T47D (cell line): ENCODE measurements at regions not wholly inside any gene's neighbourhood (a gene's known extent, or its start where the extent isn't known, plus 50 kb on each side); places are given as distances from the start of the nearest gene placed in this dataset.

Experiments
- DNase-seq, 2 experiments: peaks; one replicate each; pipeline versions ENCODE4 v3.0.0 to v3.0.0-alpha.2; 2011 to 2012; ENCODE audit warnings: low read depth in 1 of 2, low spot score in 1 of 2
- JUND ChIP-seq: IDR thresholded peaks from 2 replicates; pipeline ENCODE4 v1.6.1; 2012; ENCODE audit warnings: low read depth
- in situ Hi-C: cut with HindIII; loops from 2 replicates; pipeline ENCODE4 v1.10.0; 2016; ENCODE audit warnings: low sequenced_read_pairs, low pct_unique_long_range_greater_than_20kb

DNA sequence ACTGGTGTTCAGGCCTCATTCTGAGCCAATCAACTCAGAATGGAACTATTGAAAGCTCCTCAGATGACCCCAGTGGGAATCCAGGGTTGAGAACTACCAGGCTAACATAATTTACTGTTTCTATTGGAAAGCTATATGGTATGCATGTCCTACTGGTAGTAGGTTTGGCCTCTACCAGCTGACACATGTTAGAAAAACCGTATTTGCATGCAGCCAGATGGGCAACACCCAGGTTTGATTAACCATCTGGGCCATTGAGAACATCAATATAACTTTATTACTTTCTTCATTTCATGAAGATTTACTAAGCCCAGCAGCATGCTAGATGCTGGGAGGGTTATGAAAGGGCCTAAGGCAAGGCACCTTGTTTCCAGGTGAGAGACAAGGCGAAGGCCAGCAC, 181.4 kb upstream of the PARP11 start:
- in situ Hi-C loops: no loop called here
- DNase-seq: no peak
- TF ChIP-seq JUND: no peak

DNA sequence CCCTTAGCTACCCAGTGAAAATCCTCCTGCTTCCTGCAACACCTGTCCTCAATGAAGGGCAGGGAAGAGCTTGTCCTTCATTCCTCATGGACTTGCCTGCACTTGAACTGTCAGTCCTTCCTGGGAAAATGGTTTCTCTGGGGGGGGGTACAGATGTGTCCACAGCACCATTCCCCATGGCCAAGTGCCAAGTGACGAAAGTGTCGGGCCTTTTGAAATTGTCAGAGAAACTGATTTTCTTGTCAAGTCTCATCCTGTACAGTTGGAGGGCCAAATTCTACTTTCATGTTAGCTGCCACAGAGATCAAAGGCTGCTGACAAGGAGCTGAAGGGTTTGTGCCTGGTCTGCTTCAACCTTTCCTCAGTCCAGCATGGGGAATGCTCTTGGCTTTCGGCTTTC, 179.5 kb upstream of the PARP11 start:
- DNase-seq: no peak
- no peak for TF ChIP-seq JUND
- in situ Hi-C loops: no loop called here

DNA sequence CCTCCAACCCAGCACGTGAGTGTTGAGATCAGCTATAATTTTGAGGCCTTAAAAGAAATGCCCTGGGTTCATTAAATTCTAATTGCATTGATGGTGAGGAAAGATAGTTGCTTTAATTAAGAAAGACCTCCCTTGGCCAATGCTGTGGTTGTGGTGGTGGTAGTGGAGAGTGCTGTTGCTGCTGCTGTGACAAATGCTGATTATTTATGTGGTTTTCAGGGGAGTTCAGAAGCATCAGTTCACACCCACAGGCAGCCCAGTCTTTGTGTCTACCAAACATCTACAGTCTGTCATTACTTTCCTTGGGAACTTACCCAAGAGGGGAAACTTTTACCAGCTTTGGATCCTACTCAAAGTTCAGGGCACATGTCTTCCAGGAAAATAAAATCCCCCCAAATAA, 178.4 kb upstream of the PARP11 start:
- no peak for DNase-seq
- no peak for TF ChIP-seq JUND
- in situ Hi-C loops: no loop called here

DNA sequence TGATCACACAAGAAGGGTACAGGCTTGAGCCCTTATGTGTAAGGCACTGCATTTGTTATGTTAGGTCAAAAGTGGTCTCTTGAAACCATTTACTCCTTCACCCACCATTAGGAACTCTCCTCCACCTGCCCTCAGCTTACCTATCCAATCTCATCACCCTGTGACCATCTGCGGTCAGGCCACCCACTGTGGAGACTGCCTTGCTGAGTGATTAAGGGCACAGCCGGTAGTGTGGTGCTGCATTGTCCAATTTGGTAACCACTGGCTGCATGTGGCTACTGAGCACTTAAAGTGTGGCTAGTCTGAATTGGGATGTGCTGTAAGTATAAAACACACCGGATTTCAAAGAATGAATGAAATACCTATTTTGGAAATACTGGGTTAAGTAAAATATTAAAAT, 177.1 kb upstream of the PARP11 start:
- DNase-seq: no peak
- TF ChIP-seq JUND: no peak
- in situ Hi-C loops: no loop called here

DNA sequence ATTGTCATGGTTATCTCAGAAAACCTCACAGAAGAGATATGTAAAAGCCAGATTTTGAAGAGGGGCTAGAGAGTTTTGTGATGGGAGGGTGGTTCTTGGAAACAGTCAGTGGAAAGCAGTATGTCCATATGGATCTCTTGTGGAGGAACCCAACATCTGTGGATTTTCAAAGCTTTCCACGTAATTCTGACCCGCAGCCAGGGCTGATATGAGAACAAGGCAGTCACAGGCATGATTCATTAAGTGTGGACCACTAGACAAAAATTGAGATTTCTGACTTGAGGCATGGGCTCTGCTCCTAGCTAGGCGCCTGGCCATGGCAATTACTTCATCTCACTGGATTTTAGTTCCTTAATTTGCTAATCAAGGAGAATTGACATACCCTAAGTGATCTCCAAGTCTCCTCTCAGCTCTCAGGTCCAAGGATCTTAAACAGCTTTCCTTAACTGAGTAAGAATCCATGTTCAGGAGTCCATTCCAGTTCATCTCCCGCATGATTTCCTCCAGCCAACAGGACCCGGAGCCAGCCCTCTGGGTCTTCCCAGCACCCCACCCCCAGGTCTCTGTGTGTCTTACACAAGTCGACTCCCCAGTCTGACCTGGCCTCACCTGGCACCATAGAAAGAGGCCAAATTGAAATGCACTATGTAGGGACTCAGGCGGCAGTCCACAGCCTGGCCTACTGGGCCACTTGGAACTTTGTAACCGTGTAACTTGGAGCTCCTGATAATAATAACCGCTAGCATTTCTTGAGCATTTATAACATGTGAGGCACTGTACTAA, 176.3 kb upstream of the PARP11 start:
- TF ChIP-seq JUND: no peak
- no peak for DNase-seq
- in situ Hi-C loops: no loop called here

DNA sequence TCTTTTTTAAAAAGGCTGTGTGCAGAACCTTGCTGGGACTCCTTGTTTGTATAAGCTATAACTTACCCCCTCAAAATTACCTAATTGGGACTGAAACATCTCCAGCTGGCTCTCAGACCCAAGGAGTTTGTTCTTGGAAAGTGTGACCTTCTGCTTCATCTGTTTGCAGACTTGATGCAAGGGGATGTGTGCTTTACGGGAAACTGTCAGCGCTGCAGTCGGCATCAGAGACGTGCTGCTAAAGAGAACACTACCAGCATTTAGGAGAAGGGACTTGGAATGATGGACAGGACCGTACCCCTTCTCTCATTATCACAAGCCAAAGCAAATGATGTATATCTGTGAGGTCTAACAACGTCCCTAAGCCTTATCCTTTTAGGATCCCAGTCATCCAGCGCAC, 174.2 kb upstream of the PARP11 start:
- no peak for DNase-seq
- in situ Hi-C loops: no loop called here
- TF ChIP-seq JUND: no peak

DNA sequence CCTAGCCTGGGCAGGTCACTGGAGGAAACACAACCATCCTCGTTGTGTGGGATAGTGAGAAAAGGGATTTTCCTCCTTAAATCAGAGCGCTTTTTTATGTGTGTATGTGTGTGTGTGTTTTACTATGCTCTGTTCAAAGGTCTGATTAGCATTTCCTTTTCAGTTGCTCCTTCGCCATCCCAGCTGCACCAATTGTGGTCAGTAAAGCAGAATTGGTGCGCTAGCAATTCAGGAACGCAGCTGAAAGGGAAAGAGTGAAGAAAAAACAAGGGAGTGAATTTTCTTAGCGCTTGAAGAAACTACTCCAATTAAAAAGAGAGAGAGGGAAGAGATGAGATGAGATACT, 173.3 kb upstream of the PARP11 start:
- DNase-seq: no peak
- no peak for TF ChIP-seq JUND
- in situ Hi-C loops: no loop called here

DNA sequence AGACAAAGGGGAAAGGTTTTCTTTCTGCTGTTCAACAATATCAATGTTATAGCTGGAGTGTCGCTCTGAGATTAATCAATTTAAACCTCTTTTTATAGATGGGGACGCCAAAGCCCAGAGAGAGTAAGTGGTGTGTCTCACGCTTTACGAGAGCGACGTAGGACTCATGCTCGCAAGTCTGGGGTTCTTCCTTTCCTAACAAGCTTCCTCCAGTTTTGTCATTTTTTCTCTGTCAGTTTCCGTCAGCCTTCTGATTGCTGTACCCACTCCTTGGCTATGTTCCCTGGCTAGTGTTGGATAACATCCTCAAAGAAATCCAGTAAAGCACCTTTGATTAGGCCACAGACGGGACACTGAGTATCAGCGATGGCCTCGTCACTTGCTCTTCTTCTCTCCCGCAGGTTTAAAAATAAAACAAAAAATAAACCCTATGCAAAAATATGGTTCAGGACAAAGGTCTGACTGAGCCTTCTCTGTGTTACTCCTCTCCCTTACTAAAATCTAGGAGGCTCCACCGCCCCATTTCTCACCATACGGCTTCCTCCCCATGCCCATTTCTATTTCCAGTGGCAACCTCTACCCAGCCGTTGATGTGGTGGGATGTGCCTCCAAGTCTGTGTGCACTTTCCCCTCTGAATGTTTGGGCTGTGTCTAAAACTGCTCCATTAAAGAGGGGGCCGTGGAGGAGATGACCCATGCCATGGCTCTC, 172.7 kb upstream of the PARP11 start:
- no peak for DNase-seq
- in situ Hi-C loops: no loop called here
- no peak for TF ChIP-seq JUND

DNA sequence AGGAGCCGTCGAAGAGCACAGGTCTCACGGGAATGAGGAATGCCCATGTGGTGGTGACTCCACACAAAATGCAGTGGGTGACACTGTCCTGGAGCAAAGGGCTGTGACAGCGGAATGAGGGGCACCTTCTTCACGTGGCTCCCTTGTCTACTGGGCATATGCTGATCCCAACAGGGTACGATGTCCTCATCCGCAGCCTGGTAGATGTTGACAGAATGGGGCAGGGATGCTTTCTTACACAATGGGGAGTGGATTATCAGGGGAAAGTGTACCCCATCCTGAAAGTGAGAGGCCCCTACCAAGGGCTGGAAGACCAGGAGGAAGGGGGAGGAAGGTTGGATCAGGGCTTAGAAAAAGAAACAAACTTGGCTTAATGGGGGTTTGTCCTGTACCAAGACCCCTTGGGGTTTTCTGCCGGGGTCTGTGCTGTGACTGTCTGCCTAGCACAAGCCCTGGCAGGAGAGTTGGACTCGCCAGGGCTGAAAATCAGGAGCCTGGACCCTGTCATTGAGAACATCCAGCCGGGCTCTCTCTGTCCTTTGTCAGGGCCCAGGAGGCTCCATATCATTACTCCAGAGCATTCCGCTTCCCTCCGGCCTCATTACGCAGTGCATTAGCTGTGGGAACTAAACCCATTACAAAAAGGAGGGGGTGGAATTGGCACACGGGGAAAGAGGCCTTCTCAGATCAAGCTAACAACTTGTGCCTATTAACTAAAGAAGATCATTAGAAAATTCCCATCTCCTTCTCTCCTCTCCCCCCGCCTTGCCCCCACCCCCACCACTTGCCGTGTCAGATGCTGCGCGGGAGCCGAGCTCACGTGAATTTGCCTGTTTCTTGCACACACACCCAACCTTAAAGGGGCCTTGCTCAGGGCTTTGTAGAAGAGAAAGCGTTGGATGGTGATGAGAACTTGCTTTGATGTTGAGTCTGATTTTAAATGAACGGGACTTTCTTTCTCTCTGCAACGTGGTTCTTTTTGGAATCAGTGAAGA, 171.8 kb upstream of the PARP11 start:
- no peak for DNase-seq
- no peak for TF ChIP-seq JUND

DNA sequence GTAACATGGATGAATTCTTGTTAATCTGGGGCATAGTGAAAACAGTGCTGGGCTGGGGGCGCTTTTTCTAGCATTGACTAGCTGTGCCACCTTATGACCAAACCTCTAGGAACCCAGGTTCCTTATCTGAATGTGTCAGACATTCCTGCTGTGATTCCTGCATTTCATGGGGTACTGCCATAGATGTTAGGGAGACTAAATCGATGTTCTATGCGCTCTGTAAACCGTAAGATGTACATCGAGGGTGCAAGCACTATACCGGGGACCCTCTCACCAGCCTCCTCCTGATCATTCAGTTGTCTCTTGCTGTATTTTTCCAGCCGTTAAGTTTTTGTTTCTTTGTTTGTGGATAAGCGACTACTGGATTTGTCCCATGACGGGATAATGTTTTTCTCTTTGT, 170.9 kb upstream of the PARP11 start:
- no peak for DNase-seq
- no peak for TF ChIP-seq JUND
- in situ Hi-C loops: no loop called here

More for the DNA sequence above, 171.8 kb upstream of the PARP11 start:
- in situ Hi-C loops: no loop called here

DNA sequence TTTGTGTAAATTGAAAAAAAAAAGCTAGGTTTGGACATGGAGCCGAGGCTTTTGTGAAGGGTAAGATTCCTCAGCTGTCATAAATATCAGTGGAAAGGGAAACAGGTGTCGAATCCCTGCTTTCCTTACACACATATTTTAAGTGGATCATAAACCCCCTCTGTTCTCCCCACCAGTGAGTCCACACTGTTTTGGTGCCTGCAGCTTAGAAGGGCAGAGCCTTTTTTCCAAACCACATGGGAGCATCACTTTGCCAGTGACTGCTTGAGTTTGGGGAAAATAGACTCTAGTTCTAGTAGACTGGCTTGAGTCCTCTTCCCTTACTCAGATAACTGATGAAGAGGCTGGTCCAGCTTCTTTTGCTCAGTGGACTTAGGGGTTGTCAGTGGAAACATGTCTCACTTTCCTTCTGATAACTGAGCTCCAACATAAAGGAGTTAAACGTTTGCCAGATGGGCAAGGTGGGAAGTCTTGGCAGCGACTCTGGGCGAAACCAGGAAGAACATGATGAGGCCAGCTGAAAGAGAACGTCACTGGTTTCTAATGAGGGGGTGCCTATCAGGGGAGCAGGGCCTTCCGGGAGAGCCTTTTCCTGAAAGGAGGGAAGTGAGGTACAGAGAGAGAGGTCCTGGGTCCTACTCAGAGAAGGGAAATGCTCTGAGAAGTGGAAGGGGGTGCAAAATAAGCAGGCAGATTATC, 168.1 kb upstream of the PARP11 start:
- no peak for TF ChIP-seq JUND
- in situ Hi-C loops: no loop called here
- DNase-seq: no peak

DNA sequence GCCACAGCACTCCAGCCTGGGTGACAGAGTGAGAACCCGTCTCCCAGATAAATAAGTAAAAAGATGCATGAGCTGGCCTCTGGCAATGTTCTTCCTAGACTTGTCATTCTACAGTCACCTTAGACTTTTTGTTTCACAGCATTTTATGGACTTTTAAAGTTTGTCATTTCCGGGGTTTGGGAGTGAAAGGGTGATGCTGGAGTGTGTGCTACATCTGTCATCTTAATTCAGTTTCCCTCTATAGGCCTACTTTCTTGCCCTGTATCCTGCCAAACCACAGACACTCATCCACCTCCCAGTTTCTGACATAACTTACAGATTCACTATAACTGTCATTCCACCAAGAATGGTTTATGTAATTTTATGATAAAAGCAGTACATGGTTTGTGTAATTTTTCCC, 166.7 kb upstream of the PARP11 start:
- no peak for DNase-seq
- TF ChIP-seq JUND: no peak
- in situ Hi-C loops: no loop called here
